Right cardiac atrium (tissue), 5 donors: ENCODE measurements at regions not wholly inside any gene's neighbourhood (a gene's known extent, or its start where the extent isn't known, plus 50 kb on each side); places are given as distances from the start of the nearest gene placed in this dataset.

ENCODE experiments used
- ATAC-seq, 2 donors: fragments of 200-7000 bp; cut with Tn5 transposase; one replicate each; pipeline versions ENCODE4 v1.8.0 to v1.9.1; 2020; ENCODE audit warnings: moderate library complexity in 2 of 2, mild to moderate bottlenecking in 1 of 2
- DNase-seq, 3 donors: peaks; one replicate each; pipeline ENCODE4 v3.0.0-alpha.2; 2020
- H3K27ac ChIP-seq: one replicate; pipeline ENCODE4 v1.5.1; 2013; ENCODE audit warnings: mild to moderate bottlenecking, low read length, control low read depth, moderate library complexity
- H3K27me3 ChIP-seq: one replicate; pipeline ENCODE4 v1.6.1; 2013; ENCODE audit not compliant: control insufficient read depth, insufficient read depth
- H3K4me1 ChIP-seq: one replicate; pipeline ENCODE4 v1.6.1; 2013; ENCODE audit warnings: low read length; ENCODE audit not compliant: control insufficient read depth, insufficient read depth
- H3K4me3 ChIP-seq: one replicate; pipeline ENCODE4 v1.5.1; 2013; ENCODE audit warnings: low read length, control low read depth
- H3K9me3 ChIP-seq: one replicate; pipeline ENCODE4 v1.6.1; 2013; ENCODE audit warnings: low read length; ENCODE audit not compliant: control insufficient read depth
- WGBS: extraction: QIAGEN DNeasy Blood & Tissue Kit; methylation state at CpG from one replicate; pipeline ENCODE4 v1.1.7; 2013; 5-methylcytosine and 5-hydroxymethylcytosine counted together
- intact Hi-C, 4 donors: fragments of 100-400 bp; cut with DNase I; formaldehyde crosslinking; loops; one replicate each; pipeline versions ENCODE4 v1.11.0 to v1.14.0; 2022 to 2023
- donor health status: healthy with polysubstance abuse.
- donor health status: DM: no; HTN: yes; CAD: no.
- donor health status: DM: no; HTN: no; CAD: no.
- donor health status: DM: no; HTN: yes; CAD: no; lungs with severe emphysema.
- donor health status: DM: yes; HTN: yes; CAD: no.

GRCh38 chr9:119047513-119048307 is 321.5 kb downstream of the BRINP1 start:
- intact Hi-C loops = no loop called here
- Histone ChIP-seq H3K27me3 (no peaks in the 10 kb centered on the region), H3K27ac (no peak overlapping the region), H3K4me3 (no peak overlapping the region), H3K4me1 (no peaks in the 10 kb centered on the region), H3K9me3 (no peaks in the 10 kb centered on the region)
- no peak for DNase-seq
- ATAC-seq = peak in 1 of 2 donors; percentile 55
- WGBS = 59% methylated on average over 4 of the region's 4 CpGs

DNA sequence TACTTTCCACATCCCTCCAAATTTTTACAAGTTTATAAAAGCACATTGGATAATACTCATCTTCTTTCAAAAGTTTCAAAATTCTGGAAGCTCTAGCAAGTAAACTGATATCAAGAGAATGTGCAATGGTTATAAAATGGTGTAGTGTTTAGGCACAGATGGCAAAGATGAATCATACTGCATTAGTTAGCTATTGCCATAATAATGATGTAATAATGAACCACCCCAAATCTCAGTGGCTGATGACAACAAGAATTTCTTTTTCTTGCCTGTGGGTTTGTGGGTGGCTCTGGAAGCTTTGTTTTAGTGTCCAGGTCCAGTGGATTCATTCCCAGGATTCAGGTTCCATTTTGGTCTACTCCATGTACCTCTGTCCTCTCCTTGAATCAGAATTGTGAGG is 319.0 kb downstream of the BRINP1 start:
- no peaks in the 10 kb centered on the region for H3K27me3 ChIP-seq
- no peak overlapping the region for H3K4me3 ChIP-seq
- intact Hi-C loops = no loop called here
- no peaks in the 10 kb centered on the region for H3K9me3 ChIP-seq
- H3K4me1 ChIP-seq = no peaks in the 10 kb centered on the region
- DNase-seq (no peak), ATAC-seq (no peak)
- H3K27ac ChIP-seq = no peak overlapping the region

DNA sequence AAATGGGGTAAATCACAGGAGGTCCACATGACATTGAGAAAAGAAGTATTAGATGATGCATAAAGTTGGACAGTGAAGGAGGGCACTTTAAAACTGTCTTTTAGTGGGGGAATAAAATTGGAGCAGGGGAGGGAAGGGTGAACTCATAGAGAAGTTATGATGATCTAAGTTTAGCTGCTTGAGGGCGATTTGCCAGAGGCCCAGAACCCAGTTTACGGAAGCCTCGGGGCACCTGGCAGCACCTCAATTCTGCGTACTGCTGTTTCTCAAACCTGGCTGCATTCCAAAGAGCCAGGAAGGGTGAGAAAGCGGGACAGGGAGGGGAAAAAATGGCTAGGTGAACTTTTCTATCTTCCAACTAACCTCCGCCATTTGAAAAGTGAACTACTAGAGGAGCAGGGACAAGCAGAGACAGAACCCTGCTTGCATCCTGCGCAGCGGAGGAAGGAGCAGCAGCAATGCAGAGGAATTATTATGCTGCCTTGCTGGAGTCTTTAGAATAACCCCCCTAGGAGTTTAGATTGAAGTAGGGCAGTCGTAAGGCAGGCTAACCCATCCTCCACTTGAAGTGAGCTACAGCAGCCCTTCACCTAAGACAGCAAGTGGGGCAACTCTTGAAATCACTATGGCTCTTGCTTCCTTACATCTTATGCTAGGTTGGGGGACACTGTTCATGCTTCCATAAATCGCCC is 316.8 kb downstream of the BRINP1 start:
- Histone ChIP-seq H3K27me3 (no peaks in the 10 kb centered on the region), H3K4me1 (no peaks in the 10 kb centered on the region), H3K27ac (peak overlapping the region; percentile 83), H3K9me3 (no peaks in the 10 kb centered on the region), H3K4me3 (peak overlapping the region; percentile 23)
- intact Hi-C loops = no loop called here
- peak in 1 of 2 donors; percentile 29 for ATAC-seq
- 52% methylated on average over 10 of the region's 10 CpGs for WGBS
- peak; percentile 29 to 62 (median 50) for DNase-seq

GRCh38 chr9:119053070-119053469 is 316.2 kb downstream of the BRINP1 start:
- intact Hi-C loops = no loop called here
- Histone ChIP-seq H3K9me3 (no peaks in the 10 kb centered on the region), H3K27ac (peak overlapping the region; percentile 83), H3K27me3 (no peaks in the 10 kb centered on the region), H3K4me1 (no peaks in the 10 kb centered on the region), H3K4me3 (no peak overlapping the region)
- WGBS = 89% methylated on average over 1 of the region's 1 CpG
- DNase-seq (no peak), ATAC-seq (no peak)

DNA sequence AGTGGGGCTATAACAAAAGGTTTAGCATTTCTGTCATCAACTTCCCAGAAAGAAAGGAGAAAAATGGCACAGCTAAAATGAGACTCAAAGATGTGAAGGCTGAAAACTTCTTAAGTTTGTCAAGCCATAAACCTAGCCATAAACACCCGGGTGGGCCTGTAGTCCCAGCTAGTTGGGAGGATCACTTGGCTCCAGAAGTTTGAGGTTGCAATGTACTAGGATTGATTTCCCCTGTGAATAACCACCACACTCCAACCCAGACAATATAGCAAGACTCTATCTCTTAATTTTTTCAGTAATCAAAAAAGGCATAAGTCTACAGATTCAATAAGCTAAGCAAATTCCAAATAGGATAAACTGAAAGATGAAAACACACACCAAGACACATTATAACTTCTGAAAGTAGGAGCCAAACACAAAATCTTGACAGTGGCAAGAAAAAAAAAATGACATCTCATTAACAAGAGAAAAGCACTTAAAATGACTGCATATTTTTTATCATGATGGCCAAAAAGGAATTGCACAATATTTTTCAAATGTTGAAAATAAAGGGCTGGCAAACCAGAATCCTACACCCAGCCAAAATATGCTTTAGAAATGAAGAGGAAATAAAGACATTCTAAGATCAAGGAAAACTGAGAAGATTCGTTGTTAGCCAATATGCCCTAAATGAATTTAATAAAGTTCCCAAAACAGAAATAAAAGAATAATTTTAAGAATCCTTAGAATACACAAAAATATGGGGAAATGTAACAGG is 308.4 kb downstream of the BRINP1 start:
- no peak for DNase-seq
- intact Hi-C loops = no loop called here
- H3K27me3 ChIP-seq = no peaks in the 10 kb centered on the region
- H3K4me1 ChIP-seq = no peaks in the 10 kb centered on the region
- no peaks in the 10 kb centered on the region for H3K9me3 ChIP-seq
- ATAC-seq = peak in 1 of 2 donors; percentile 64
- H3K4me3 ChIP-seq = no peak overlapping the region
- no peak overlapping the region for H3K27ac ChIP-seq
- WGBS = 58% methylated on average over 2 of the region's 2 CpGs

DNA sequence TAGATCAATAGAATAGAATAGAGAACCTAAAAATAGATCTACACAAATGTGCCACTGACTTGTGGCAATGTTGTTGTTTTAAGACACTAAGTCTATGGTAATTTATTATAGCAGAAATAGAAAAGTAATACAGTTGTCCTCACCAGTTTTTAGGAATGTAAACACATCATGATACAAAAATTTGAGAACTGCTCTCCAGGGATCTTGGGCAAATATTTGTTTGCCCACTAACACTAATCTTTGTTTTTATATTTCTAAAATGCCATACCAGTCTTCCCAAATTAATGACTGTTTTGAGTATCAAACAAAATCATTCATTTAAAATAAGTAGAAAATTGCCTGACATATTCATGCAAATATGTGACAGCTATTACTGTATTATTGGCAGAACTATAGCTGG is 297.6 kb downstream of the BRINP1 start:
- no peaks in the 10 kb centered on the region for H3K27me3 ChIP-seq
- no peak overlapping the region for H3K27ac ChIP-seq
- intact Hi-C loops = no loop called here
- ATAC-seq (no peak), DNase-seq (no peak)
- H3K4me1 ChIP-seq = no peaks in the 10 kb centered on the region
- no peaks in the 10 kb centered on the region for H3K9me3 ChIP-seq
- no peak overlapping the region for H3K4me3 ChIP-seq

DNA sequence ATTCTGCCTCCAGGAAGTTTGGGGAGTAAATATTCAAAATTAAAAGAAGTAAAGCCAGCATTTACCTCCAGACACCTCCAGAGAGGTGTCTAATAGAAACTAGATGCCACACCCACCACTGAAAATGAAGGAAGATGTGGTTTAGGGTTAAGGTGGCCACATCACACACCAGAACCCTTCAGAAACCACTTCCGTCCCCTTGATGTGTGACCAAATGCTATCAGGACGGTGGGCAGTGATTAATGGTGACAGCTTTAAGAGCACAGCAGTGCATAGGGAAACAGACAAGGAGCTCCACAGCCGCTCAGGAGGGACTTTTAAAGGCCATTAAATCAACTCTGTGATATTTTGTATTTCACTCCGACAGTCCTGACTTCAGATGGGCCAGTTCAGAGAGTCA is 295.2 kb downstream of the BRINP1 start:
- Histone ChIP-seq H3K4me3 (no peak overlapping the region), H3K4me1 (no peaks in the 10 kb centered on the region), H3K27ac (no peak overlapping the region), H3K9me3 (no peaks in the 10 kb centered on the region), H3K27me3 (no peaks in the 10 kb centered on the region)
- 20% methylated on average over 4 of the region's 4 CpGs for WGBS
- ATAC-seq = no peak
- intact Hi-C loops = no loop called here
- no peak for DNase-seq

DNA sequence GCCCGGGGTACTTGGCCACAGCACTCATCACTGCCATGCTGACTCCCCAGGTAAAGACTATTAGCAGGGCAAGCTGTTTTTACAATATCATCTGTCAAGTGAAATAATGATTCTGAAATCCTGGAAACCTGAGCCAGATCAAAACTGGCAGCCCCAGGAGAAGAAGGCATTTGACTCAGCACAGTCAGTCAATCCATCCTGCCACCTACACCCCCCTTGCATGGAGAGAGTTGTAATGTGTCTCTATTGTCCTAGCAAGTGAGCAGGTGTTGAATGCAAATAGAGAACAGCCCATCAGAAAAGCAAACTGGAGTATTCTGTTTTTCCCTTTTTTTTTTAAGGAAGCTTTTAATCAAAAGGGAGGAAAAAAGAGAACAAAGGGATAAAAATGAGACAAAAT is 291.2 kb downstream of the BRINP1 start:
- Histone ChIP-seq H3K27me3 (no peaks in the 10 kb centered on the region), H3K27ac (no peak overlapping the region), H3K9me3 (no peaks in the 10 kb centered on the region), H3K4me1 (no peaks in the 10 kb centered on the region), H3K4me3 (no peak overlapping the region)
- WGBS = 74% methylated on average over 1 of the region's 1 CpG
- no peak for ATAC-seq
- intact Hi-C loops = no loop called here
- no peak for DNase-seq

DNA sequence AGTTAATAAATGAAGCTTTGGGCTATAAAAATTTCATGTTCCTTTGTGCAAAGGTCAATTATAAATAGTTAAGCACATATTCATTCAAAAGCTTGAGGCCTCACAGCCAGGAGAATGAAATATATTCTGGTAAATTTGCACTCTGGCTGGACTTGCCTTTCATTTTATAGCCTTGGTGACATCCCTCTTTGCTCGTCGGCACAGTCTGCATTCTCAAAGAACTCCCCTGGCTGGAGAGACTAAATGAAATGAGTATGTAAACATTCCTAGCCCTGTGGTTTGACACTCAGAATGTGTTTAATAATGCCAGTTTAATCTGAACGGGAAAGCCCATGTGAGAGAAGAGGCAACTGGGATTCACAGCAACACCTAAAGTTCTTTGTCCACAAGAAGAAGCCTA is 285.6 kb downstream of the BRINP1 start:
- H3K27ac ChIP-seq = no peak overlapping the region
- 66% methylated on average over 3 of the region's 3 CpGs for WGBS
- no peak overlapping the region for H3K4me3 ChIP-seq
- no peaks in the 10 kb centered on the region for H3K4me1 ChIP-seq
- no peaks in the 10 kb centered on the region for H3K27me3 ChIP-seq
- intact Hi-C loops = no loop called here
- ATAC-seq (no peak), DNase-seq (no peak)
- no peaks in the 10 kb centered on the region for H3K9me3 ChIP-seq

GRCh38 chr9:119086590-119086989 is 282.6 kb downstream of the BRINP1 start:
- intact Hi-C loops = no loop called here
- DNase-seq = no peak

DNA sequence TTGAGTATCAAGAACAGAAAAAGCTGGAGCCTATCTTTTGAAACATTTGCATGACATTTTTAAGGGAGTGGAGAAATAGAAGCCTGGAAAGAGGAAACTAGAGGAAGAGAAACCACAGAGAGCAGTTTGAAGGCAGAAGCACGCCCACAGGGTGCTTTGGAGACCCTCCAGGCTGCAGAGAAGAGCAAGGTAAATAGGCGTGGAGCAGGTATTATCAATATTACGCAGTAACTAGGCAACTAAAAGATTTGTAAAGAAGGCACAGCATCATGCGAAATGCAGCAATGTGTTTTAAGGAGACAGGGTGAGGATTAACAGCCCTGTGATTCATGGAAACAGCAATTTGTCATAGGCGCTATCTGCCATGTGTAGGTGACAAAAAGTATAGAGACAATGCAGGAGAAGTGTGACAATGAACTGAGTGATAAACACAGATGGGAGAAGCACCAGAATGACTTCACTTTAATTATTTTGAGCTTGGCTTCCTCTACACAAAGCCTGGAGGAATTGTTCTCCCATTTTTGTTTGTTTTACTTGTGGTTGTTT is 281.2 kb downstream of the BRINP1 start:
- Histone ChIP-seq H3K27me3 (no peaks in the 10 kb centered on the region), H3K4me1 (no peaks in the 10 kb centered on the region), H3K9me3 (no peaks in the 10 kb centered on the region), H3K4me3 (no peak overlapping the region), H3K27ac (no peak overlapping the region)
- no peak for DNase-seq
- 62% methylated on average over 5 of the region's 5 CpGs for WGBS
- intact Hi-C loops = no loop called here
- ATAC-seq = no peak

More at GRCh38 chr9:119086590-119086989, 282.6 kb downstream of the BRINP1 start:
- H3K27me3 ChIP-seq = no peaks in the 10 kb centered on the region
- no peaks in the 10 kb centered on the region for H3K4me1 ChIP-seq
- no peak overlapping the region for H3K4me3 ChIP-seq
- 96% methylated on average over 1 of the region's 1 CpG for WGBS
- no peak for ATAC-seq
- no peak overlapping the region for H3K27ac ChIP-seq
- no peaks in the 10 kb centered on the region for H3K9me3 ChIP-seq
